Pancreas (tissue), 10 donors: ENCODE measurements at regions not wholly inside any gene's neighbourhood (a gene's known extent, or its start where the extent isn't known, plus 50 kb on each side); places are given as distances from the start of the nearest gene placed in this dataset.

Source experiments
- ATAC-seq, 4 donors: fragments of 200-7000 bp; cut with Tn5 transposase; one replicate each; pipeline versions ENCODE4 v1.8.0 to v1.9.1; 2020; ENCODE audit warnings: mild to moderate bottlenecking in 4 of 4, moderate library complexity in 4 of 4
- DNase-seq, 6 donors: peaks; one replicate each; pipeline ENCODE4 v3.0.0-alpha.2; 2020
- FAIRE-seq: peaks from 2 replicates; lab custom pipeline; 2012; peaks lifted over from hg19 to GRCh38; lab: Jason Lieb, UNC
- H3K27ac ChIP-seq, 4 donors: fragments of 200-600 bp; sonication (generic); 1 replicate in 3 of 4; 2 replicates in 1 of 4; pipeline versions ENCODE4 v1.5.0 to v1.8.0; 2020
- H3K27me3 ChIP-seq, 4 donors: fragments of 200-600 bp; one replicate each; pipeline ENCODE4 v1.8.0; 2021
- H3K36me3 ChIP-seq, 3 donors: fragments of 200-600 bp; sonication (generic) in 1 of 3; one replicate each; pipeline versions ENCODE4 v1.5.0 to v1.8.0; 2020 to 2021
- H3K4me1 ChIP-seq, 3 donors: fragments of 200-600 bp; one replicate each; pipeline ENCODE4 v1.8.0; 2021
- H3K4me3 ChIP-seq, 4 donors: fragments of 200-600 bp; sonication (generic) in 2 of 4; one replicate each; pipeline versions ENCODE4 v1.5.0 to v1.8.0; 2020 to 2021
- H3K9me3 ChIP-seq, 4 donors: fragments of 200-600 bp; one replicate each; pipeline ENCODE4 v1.8.0; 2021
- WGBS, 2 donors: extraction: QIAGEN DNeasy Blood & Tissue Kit; methylation state at CpG; one replicate each; pipeline ENCODE4 v1.1.7; 2013; 5-methylcytosine and 5-hydroxymethylcytosine counted together
- intact Hi-C, 3 donors: fragments of 100-400 bp; cut with DNase I; formaldehyde crosslinking; loops; one replicate each; pipeline versions ENCODE4 v1.11.1 to v1.14.2; 2022
- TF ChIP-seq, protein P1 (sequence below), 4 donors: fragments of 200-600 bp; sonication (generic) in 3 of 4; IDR thresholded peaks; one replicate each; pipeline versions ENCODE4 v1.5.0 to v1.8.0; 2021; ENCODE audit warnings: antibody characterized with exemption in 4 of 4
- donor health status: healthy with polysubstance abuse.
- donor health status: DM: no; HTN: no; CAD: no; lungs with moderate emphysema.
- donor health status: DM: no; HTN: no; CAD: no.
- donor health status: control.
- donor health status: control.
- donor health status: Bipolar disorder and iron deficiency.
- donor health status: DM: yes; HTN: yes; CAD: no.
- donor health status: DM: no; HTN: no; CAD: no.
- donor health status: DM: no; HTN: no; CAD: no.
- donor health status: DM: yes; HTN: yes; CAD: no.

GRCh38 chr21:28426545-28426944 is 566.1 kb downstream of the LTN1 start:
- intact Hi-C loops, result no loop called here
- no peaks in the 10 kb centered on the region for H3K9me3 ChIP-seq
- no peak for DNase-seq
- no peaks in the 10 kb centered on the region for H3K27me3 ChIP-seq
- no peak overlapping the region for H3K4me3 ChIP-seq
- no peaks in the 10 kb centered on the region for H3K4me1 ChIP-seq
- no peak for ATAC-seq
- FAIRE-seq, result no peak
- H3K27ac ChIP-seq, result no peak overlapping the region
- TF ChIP-seq, protein P1, sequence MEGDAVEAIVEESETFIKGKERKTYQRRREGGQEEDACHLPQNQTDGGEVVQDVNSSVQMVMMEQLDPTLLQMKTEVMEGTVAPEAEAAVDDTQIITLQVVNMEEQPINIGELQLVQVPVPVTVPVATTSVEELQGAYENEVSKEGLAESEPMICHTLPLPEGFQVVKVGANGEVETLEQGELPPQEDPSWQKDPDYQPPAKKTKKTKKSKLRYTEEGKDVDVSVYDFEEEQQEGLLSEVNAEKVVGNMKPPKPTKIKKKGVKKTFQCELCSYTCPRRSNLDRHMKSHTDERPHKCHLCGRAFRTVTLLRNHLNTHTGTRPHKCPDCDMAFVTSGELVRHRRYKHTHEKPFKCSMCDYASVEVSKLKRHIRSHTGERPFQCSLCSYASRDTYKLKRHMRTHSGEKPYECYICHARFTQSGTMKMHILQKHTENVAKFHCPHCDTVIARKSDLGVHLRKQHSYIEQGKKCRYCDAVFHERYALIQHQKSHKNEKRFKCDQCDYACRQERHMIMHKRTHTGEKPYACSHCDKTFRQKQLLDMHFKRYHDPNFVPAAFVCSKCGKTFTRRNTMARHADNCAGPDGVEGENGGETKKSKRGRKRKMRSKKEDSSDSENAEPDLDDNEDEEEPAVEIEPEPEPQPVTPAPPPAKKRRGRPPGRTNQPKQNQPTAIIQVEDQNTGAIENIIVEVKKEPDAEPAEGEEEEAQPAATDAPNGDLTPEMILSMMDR (IDR thresholded peaks at IDR 0.05), result no peak
- no peaks in the 10 kb centered on the region for H3K36me3 ChIP-seq

- ATAC-seq (no peak), DNase-seq (no peak), FAIRE-seq (no peak)
- TF ChIP-seq, protein P1 (IDR thresholded peaks at IDR 0.05), result no peak
- H3K27ac ChIP-seq, result no peak overlapping the region
- H3K4me3 ChIP-seq, result no peak overlapping the region
- no peaks in the 10 kb centered on the region for H3K4me1 ChIP-seq
- H3K27me3 ChIP-seq, result no peaks in the 10 kb centered on the region
- WGBS, 2 donors, result 25 to 49% methylated on average over 3 of the region's 3 CpGs
- H3K36me3 ChIP-seq, result no peaks in the 10 kb centered on the region
- intact Hi-C loops, result no loop called here
- H3K9me3 ChIP-seq, result no peaks in the 10 kb centered on the region
Observed at GRCh38 chr21:28423521-28424190, 569.0 kb downstream of the LTN1 start.

DNA sequence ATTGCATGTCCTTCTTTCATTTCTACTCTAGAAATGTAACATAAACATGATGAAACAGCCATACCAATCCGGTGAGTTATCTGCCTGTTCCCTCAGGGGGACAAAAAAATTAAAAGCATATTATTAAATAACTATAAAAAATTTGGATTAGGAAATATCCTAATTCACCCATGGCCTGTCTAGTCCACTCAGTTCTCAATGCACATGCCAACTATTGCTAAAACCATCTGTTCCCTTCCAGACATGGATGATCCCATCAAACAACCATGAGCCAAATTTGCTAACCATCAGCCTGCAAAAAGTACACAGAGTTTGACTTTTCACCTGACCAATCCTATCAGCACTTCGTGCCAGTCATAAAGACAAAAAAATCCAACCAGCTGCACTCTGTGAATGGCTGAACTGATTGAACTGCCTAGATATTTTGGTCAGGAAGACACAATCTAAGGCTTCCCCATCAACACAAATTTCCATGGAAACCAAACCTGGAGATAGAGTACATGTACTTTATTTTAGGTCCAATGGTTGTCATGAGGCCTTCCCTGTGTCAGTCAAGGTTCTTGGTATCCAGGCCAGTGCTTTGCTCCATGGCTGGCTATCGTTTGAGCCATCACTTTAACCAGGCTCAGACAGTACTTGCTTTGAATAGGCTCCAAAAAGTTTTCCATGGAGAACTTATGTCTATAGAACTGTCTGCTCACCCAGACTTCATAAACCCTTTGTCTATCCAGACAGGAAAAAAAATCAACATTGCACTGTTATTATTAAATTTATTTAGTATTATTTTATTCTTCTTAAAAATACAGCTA is 570.8 kb downstream of the LTN1 start:
- 82 to 87% methylated on average over 3 of the region's 3 CpGs for WGBS, 2 donors
- Histone ChIP-seq H3K4me1 (no peaks in the 10 kb centered on the region), H3K4me3 (no peak overlapping the region), H3K27me3 (no peaks in the 10 kb centered on the region), H3K36me3 (no peaks in the 10 kb centered on the region), H3K9me3 (no peaks in the 10 kb centered on the region), H3K27ac (no peak overlapping the region)
- FAIRE-seq, result no peak
- ATAC-seq, result peak in 2 of 4 donors; percentile 29 to 34
- TF ChIP-seq, protein P1 (IDR thresholded peaks at IDR 0.05), result no peak
- DNase-seq, result no peak
- intact Hi-C loops, result no loop called here

GRCh38 chr21:28419811-28420210 is 572.9 kb downstream of the LTN1 start:
- no peak for FAIRE-seq
- Histone ChIP-seq H3K4me1 (no peaks in the 10 kb centered on the region), H3K9me3 (no peaks in the 10 kb centered on the region), H3K27me3 (no peaks in the 10 kb centered on the region), H3K36me3 (no peaks in the 10 kb centered on the region), H3K27ac (no peak overlapping the region), H3K4me3 (no peak overlapping the region)
- ATAC-seq, result no peak
- DNase-seq, result no peak
- intact Hi-C loops, result no loop called here
- WGBS, 2 donors, result 67 to 70% methylated on average over 2 of the region's 2 CpGs
- TF ChIP-seq, protein P1 (IDR thresholded peaks at IDR 0.05), result no peak
